GM19463 (cell line): ENCODE measurements at regions not wholly inside any gene's neighbourhood (a gene's known extent, or its start where the extent isn't known, plus 50 kb on each side); places are given as distances from the start of the nearest gene placed in this dataset.
A peak's percentile ranks its signal among the peaks of the same experiment; 100 is the strongest.

Experiments
- ATAC-seq: cut with Tn5 transposase; IDR thresholded peaks from one replicate; pipeline ENCODE4 v1.9.1; 2021; ENCODE audit warnings: mild to moderate bottlenecking, moderate library complexity; ENCODE audit not compliant: unreplicated experiment

DNA sequence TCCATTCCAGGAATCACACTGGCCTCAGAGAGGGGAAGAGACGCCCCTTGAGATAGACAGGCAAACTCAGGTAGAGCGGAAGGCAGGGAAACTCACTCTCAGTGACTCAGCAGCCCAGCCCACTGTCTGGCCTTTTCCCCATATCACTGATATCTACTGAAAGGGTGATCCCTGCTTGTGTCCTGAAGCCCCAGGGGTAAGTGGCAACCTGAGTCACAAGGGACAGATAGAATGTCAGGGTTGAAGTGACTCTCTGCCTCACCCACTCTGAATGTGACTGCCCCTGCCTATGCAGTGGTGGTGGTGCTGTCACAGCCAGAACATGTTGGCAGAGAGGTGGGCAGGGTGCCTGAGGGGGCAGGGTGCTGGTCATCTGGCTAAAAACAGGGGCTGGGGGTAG, 157.5 kb upstream of the FGGY start:
- no peak for ATAC-seq

GRCh38 chr1:59141267-59141863, 155.5 kb upstream of the FGGY start:
- no peak for ATAC-seq

DNA sequence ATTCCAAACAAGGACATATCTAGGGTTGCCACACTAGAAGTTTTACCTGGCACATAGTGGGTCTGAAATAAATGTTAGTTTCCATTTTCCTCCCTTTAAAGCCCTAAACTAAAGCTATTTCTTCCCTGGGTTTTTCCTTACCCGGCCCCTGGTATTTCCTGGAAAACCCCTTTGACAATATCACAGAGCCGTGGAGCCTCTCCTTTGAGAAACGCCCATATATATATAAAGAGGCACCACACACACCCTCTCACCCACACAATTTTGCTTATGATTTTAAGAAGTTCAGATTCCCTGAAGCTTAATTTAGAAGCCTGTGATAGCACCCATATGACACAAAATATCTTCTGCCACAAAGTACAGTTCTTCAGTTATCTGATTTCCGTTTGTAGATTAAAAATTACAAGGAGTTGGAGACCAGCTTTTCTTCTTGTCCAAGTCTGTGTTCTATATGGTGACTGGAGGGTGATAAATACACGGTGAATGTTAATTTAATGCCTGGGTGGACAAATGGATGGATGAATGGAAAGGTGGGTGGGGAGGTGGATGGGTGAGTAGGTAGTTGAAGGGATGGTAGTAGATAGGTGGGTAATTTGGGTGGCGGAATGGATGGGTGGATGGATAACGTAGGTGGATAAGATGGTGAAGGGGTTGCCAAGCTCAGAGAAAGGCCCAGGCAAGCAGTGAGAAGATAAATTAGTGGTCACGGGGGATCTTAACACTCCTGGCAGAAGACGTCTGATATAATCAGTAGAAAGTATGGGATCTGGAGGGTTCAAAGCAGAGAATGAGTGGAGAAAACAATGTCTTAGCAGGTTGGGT, 154.4 kb upstream of the FGGY start:
- ATAC-seq: no peak

DNA sequence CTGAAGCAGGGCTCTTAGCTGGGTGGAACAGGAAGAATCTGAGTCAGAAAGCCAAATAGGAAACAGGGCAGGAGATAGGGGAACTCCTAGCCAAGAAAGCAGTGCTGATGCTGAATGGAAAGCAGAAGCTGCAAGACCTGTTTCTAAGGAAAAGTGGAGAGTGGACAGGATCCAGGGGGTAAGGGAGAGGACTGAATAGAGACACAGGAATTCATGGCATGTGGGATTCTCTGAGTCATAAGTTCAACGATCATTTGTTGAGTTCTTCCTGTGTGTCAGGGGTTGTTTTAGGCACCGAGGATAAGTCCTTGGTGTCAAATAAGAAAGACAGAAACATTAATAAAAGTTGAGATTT, 153.8 kb upstream of the FGGY start:
- ATAC-seq: no peak

DNA sequence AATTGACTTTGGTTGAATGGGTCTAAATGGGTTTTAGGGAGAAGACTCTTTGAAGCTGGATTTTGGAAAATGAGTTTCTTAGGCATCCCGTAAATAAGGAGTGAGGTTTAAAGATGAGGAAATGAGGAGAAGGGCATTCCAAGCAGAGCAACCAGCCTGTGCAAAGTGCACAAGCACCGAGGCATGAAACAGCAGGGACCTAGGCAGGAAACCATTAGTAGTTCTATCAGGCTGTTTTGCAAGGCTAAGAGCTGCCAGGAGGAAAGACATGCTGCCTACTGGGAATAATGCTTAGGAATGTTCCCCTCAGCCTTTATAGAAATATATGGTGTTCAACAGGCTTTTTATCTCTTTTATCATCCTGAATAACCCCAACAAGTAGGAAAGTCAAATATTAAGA, 153.1 kb upstream of the FGGY start:
- ATAC-seq: no peak

DNA sequence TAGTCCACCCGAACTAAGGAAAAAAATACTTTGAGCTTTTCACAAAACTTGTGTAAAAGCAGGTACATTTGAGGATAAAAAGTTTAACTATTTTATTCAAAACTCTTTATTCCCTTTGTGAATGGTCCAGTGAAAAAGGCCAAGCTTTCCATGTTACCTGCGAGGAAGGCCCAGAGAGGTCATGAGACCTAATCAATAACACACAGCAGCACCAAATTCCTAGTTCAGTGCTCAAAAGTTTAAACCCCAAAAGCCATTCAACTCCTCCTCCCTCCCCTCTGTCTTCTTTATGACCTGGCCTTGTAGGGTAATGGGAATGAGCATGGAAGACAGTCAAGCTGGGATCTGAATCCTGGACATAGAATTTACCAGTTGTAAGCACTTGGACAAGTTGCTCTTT, 151.9 kb upstream of the FGGY start:
- no peak for ATAC-seq

- no peak for ATAC-seq
These were observed 150.8 kb upstream of the FGGY start for GRCh38 chr1:59146056-59146455.

DNA sequence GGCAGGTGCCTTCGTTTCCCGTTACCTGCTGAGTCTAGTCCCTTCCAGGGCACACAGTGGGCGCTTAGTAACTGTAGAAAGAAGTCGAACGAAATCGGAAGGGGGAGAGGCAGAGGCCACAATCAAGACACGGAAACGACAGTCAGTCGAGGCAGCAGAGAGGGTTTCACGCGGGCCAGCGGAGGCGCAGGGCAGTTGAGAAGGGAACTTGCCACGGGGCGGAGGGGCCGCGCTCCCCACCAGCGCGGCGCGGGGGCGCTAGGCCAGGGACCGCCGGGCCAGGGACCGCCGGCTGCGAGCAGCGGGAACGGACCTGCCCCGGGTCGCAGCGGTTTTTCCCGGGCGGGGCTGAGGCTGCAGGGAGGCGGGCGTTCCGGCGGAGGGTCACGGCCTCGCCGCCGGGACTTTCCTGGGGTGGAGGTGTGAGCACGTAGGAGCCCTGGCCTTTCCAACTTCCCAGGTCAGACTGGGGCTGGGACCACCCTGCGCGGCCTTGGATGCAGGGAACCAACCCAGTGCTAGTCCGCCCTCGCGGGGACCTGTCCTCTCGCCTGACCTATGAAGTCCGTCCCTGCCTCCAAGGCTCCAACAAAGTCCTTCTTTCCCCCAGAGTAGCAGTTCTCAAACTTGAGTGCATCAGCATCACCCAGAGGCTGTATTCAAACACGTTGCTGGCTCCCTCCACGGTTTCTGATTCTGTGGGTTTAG, 150.1 kb upstream of the FGGY start:
- ATAC-seq: peak; percentile 60

- no peak for ATAC-seq
These were observed 147.5 kb upstream of the FGGY start for GRCh38 chr1:59149435-59149834.

DNA sequence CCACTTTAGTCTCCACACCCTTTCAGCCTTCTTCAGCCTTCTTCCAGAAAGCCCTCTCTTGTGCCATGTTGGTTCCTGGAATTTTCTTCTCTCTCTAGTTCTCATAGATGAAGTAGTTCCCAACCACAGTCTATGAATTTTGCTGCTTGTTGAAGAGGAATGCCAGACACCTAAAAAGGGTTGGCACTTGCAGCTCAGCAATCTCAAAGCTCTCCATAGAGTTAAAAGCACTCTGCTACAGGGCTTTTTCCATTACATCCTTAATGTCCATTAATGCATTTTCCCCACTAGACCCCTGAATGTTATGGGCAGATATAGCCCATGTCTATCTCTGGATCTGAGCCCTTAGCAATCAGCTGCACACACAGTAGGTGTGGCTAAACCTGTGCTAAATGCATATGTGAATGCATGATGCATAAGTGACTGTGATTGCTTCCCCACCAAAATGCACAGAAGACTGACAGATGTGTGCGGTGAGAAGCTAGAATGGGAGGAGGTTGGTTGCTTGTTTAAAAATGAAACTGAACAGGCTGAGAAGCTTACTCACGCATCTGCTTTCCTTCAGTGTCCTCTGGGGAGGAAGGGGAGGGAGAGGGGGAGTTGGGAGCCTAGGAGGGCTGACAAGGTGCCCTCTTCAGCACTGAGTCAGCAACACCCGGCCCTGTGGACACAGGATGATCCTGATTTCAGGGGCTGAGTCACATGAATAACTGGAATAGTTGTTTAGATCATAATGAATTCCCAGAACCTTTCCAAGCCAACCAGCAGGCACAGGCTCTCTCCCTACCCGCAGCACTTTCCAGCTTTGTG, 146.1 kb upstream of the FGGY start:
- ATAC-seq: peak; percentile 51

- no peak for ATAC-seq
These were observed 145.5 kb upstream of the FGGY start for GRCh38 chr1:59151387-59151761.

- ATAC-seq: no peak
These were observed 145.0 kb upstream of the FGGY start for GRCh38 chr1:59151860-59152259.

GRCh38 chr1:59152511-59152910, 144.4 kb upstream of the FGGY start:
- ATAC-seq: no peak

GRCh38 chr1:59154401-59154800, 142.5 kb upstream of the FGGY start:
- no peak for ATAC-seq

- ATAC-seq: no peak
These were observed 141.5 kb upstream of the FGGY start for GRCh38 chr1:59155351-59155750.

DNA sequence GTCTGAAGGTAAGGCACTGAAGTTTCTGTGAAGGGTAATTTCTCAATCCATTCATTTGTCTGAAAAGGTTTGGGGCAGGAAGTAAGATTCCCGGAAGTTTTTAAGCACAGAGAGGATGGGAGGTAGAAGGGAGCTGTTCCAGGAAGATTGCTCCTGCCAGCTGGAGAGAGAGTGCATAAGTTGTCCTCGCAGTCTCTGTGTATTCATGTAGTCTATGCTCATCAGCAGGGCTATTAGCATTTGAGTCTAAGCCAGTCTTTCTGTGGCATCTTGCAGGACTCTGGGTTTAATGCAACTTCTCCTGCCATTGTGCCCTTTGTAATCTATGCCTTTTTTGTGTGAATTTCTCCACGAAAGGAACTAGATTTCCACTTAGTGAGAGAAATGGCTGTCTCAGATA, 140.8 kb upstream of the FGGY start:
- no peak for ATAC-seq

DNA sequence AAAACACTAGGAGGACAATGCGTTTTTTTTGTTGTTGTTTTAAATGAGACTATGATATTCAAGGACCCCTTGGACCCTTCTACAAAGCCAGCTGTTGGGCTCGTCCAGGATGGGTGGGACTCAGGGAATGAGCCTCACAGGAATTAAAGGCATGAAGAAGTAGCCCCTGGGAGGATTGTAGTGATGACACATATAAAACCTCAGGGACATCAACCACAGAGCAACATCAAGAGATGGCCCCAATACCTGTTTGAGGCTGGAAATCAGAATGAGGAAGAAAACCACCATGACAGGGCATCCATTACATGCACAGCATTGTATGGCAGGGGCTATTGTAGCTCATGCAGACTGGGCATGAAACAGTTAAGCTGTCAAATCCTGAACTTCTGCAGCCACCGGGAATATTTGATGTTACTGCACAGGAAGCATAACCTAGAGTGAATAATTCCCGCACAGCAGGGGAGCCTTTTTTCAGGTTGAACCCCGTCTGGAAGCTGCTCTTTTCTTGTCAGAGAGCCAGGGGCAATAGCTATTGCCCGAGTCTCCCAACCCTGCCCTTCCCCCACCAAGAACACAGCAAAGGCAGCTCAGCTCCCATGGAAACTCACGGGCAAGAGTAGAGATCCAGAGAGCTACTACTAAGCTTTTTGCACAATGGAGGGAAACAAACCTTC, 140.2 kb upstream of the FGGY start:
- no peak for ATAC-seq

DNA sequence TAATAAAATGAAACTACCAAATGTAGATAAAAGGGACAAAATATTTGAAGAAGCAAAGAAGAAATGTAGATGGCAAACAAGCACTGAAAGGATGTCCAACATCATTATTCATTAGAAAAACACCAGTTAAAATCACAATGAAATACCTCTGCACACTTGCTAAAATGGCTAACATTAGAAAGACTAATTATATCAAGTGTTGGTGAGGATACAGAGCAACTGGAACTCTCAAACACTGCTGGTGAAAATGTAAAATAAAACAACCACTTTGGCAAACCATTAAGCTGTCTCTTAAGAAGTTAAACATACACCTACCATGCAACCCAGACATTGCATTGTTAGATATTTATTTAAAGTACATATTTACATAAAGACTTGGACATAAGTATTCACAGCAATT, 138.6 kb upstream of the FGGY start:
- no peak for ATAC-seq

- ATAC-seq: no peak
These were observed 137.2 kb upstream of the FGGY start for GRCh38 chr1:59159557-59160203.

DNA sequence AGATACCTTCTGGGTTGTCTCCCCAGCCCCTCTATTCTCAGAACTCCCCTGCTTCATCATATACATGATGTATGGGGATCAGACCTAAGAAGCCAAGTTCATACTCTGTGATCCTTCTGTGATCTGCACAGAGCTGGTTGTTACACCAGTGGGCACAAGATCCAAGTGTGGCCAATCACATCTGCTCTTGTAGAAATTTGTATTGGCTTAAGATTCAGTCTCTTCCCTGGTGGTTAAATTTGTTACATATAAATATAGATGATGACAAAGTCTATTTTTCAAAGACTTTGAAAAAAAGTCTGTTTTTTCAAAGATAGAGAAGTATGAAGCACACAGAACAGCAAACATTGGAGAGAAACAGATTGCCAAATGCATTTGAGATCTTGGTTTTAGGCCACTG, 135.8 kb upstream of the FGGY start:
- ATAC-seq: no peak
